Nephron (organoid): ENCODE measurements at regions not wholly inside any gene's neighbourhood (a gene's known extent, or its start where the extent isn't known, plus 50 kb on each side); places are given as distances from the start of the nearest gene placed in this dataset.

Experiments used
- H3K27ac Mint-ChIP-seq, 3 experiments: 2 replicates each; pipeline ENCODE4 v1.8.0; 2020; ENCODE audit warnings: mixed read lengths in 3 of 3, mild to moderate bottlenecking in 2 of 3, moderate library complexity in 1 of 3
- H3K27me3 Mint-ChIP-seq: 2 replicates; pipeline ENCODE4 v1.8.0; 2021; ENCODE audit warnings: low read depth, mild to moderate bottlenecking, moderate library complexity, mixed read lengths
- H3K36me3 Mint-ChIP-seq: 2 replicates; pipeline ENCODE4 v1.8.0; 2020; ENCODE audit warnings: low read depth, mixed read lengths
- H3K4me1 Mint-ChIP-seq: 2 replicates; pipeline ENCODE4 v1.8.0; 2020; ENCODE audit warnings: mixed read lengths
- H3K4me3 Mint-ChIP-seq, 3 experiments: 2 replicates each; pipeline ENCODE4 v1.8.0; 2020; ENCODE audit warnings: mild to moderate bottlenecking in 3 of 3, mixed read lengths in 3 of 3, moderate library complexity in 2 of 3
- H3K9me3 Mint-ChIP-seq: 2 replicates; pipeline ENCODE4 v1.8.0; 2020; ENCODE audit warnings: mixed read lengths
- TF ChIP-seq, protein P1 (sequence below), 3 experiments: fragments of 200-600 bp; sonication (generic); IDR thresholded peaks; one replicate each; pipeline ENCODE4 v1.5.0; 2021; ENCODE audit warnings: antibody characterized with exemption in 3 of 3; ENCODE audit not compliant: unreplicated experiment in 3 of 3

DNA sequence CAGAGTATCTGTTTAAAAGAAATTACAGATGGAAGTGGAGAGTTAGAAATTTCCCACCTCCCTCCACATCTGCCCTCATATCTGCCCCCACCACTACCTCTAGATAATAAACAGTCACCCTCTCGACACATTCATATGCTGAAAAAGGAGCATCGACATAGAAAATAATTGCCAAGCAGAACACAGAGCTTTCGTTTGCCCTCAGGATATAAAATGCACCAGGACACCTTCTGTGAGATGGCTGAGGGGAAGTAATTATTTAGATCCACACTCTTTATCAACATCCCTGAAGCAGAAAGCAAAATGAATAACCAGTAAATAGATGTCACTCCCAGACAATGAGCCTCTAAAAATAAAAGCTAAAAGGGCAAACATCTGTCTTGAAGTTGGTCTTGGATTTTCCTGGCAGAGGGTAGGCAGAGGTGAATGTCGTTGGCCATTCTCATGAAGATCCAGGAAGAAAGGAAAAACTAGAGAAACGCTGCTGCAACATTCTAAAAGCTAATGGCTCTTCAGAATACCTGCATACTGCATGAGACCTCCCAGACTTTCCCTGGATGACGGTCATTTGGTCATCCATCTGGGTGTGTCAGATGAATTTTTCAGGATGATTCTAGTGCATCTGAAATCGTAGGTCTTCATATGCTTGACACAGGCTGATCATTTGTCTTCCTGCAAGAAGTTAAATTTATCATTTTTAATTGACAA is 527.5 kb downstream of the RFC3 start:
- no peaks in the 10 kb centered on the region for H3K9me3 Mint-ChIP-seq
- H3K36me3 Mint-ChIP-seq, result no peaks in the 10 kb centered on the region
- no peak overlapping the region for H3K4me3 Mint-ChIP-seq
- TF ChIP-seq, protein P1, sequence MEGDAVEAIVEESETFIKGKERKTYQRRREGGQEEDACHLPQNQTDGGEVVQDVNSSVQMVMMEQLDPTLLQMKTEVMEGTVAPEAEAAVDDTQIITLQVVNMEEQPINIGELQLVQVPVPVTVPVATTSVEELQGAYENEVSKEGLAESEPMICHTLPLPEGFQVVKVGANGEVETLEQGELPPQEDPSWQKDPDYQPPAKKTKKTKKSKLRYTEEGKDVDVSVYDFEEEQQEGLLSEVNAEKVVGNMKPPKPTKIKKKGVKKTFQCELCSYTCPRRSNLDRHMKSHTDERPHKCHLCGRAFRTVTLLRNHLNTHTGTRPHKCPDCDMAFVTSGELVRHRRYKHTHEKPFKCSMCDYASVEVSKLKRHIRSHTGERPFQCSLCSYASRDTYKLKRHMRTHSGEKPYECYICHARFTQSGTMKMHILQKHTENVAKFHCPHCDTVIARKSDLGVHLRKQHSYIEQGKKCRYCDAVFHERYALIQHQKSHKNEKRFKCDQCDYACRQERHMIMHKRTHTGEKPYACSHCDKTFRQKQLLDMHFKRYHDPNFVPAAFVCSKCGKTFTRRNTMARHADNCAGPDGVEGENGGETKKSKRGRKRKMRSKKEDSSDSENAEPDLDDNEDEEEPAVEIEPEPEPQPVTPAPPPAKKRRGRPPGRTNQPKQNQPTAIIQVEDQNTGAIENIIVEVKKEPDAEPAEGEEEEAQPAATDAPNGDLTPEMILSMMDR (IDR thresholded peaks at IDR 0.05; ENCODE audit: unreplicated experiment in 3 of 3), result no peak
- peaks cover 3% of the 10 kb centered on the region for H3K27me3 Mint-ChIP-seq
- peaks cover 12% of the 10 kb centered on the region for H3K4me1 Mint-ChIP-seq
- H3K27ac Mint-ChIP-seq, result no peak overlapping the region

DNA sequence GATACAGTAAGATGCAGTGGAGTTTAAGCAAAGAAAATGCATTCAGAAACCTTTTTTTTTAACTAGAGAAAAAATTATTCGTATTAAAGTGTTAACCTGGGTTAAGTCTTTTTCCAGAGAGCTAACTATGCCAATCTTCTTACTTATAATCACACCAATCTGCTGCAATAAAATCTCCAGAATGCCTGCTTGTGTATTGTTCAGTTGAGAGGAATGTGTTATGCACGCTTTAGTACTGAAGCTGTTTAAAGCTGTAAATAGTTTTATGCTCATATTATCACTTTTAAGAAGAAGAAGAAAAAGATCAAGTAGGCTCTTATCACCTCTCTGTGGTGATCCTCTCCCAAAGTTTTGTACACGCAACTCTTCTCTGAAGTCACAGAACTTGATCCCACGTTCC is 528.7 kb downstream of the RFC3 start:
- Mint-ChIP-seq H3K36me3 (no peaks in the 10 kb centered on the region), H3K9me3 (no peaks in the 10 kb centered on the region), H3K4me1 (peaks cover 12% of the 10 kb centered on the region), H3K27me3 (peaks cover 3% of the 10 kb centered on the region), H3K27ac (peak overlapping the region in 1 of 3 experiments; percentile 86), H3K4me3 (no peak overlapping the region)
- TF ChIP-seq, protein P1 (IDR thresholded peaks at IDR 0.05; ENCODE audit: unreplicated experiment in 3 of 3), result no peak

DNA sequence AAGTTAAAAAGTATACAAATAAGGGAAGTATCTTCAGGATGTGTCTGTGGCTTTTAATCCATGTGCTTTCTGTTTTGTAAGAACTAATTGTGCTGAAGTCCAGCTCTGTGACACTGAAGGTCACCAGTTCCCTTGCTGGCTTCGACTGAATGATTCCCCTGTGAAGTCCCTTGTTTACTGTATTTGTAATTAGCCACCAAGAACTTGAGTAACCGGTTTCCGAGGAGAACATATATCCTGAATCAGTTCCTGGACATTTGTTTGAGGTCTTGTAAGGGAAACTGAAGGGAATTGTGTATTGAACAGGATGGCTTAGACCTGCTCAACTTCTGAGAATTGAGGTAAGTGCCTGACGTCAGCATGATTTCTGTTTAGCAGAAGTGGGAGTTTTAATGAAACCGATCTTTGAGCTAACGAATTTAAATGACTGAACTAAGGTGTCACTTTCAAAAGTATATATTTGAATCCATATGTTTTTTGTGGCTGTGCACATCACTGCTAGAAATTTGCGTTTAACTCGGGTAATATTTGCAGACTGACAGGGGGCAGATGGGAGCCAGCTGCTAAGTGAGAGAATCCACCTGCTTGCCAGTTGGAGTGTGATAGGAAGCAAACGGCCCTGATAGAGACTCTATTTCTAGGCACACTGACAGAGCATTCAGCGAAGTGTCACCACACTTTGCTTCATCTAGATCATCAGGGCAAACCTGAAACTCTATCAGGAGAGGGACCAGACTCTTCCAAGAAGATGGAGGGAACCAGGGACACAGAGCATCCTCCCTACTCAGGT is 530.0 kb downstream of the RFC3 start:
- Mint-ChIP-seq H3K36me3 (no peaks in the 10 kb centered on the region), H3K4me3 (no peak overlapping the region), H3K27me3 (peaks cover 3% of the 10 kb centered on the region), H3K4me1 (peaks cover 12% of the 10 kb centered on the region), H3K9me3 (no peaks in the 10 kb centered on the region), H3K27ac (peak overlapping the region in 2 of 3 experiments; percentile 52 to 86)
- TF ChIP-seq, protein P1 (IDR thresholded peaks at IDR 0.05; ENCODE audit: unreplicated experiment in 3 of 3), result no peak

DNA sequence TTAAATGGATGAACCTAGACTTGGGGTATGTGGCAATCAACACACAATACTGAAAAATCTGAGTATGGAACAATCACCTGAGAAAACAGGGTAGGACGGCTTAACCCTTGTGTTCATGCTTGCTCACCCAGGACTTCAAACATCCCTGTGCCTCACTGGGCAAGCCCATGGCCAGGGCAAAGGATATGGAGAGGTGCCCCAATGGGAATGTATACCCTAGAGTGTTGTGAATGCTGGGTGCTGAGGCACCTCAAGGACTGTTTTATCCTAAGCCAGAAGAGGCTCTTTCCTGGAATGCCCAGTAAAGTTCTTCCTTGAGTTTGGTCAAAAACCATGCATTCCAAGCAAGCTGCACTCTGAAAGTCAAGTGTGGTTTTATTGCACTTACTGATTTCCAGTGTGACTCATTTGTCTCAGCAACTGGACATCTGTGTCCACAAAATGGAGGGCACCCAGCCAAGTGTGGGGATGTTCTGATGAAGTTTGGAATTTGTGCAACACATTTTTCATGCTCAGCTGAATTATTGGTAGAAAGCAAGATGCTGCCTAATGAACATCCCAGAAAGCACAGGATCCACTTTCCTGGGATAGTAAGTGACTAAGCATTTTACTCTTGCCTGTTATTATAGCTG is 531.3 kb downstream of the RFC3 start:
- H3K4me1 Mint-ChIP-seq, result peaks cover 12% of the 10 kb centered on the region
- no peak overlapping the region for H3K4me3 Mint-ChIP-seq
- H3K9me3 Mint-ChIP-seq, result no peaks in the 10 kb centered on the region
- H3K36me3 Mint-ChIP-seq, result no peaks in the 10 kb centered on the region
- peaks cover 3% of the 10 kb centered on the region for H3K27me3 Mint-ChIP-seq
- H3K27ac Mint-ChIP-seq, result no peak overlapping the region
- TF ChIP-seq, protein P1 (IDR thresholded peaks at IDR 0.05; ENCODE audit: unreplicated experiment in 3 of 3), result no peak

DNA sequence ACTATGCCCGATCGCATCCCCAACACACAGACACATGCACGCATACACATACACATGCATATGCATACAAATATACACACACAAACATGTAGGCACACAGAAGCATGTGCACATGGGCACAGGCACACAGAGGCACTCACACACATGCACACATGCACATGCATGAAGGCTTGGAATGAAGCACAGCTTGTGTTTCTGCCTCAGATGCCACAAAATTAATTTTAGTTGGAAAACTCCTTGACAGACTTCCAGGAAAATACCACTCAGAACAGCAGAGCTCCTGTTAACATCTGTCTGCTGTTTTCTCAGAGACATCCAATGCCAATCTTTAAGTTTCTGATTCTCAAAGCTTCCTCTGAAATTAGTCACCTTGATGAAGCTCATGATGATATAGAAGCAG is 532.7 kb downstream of the RFC3 start:
- TF ChIP-seq, protein P1 (IDR thresholded peaks at IDR 0.05; ENCODE audit: unreplicated experiment in 3 of 3), result no peak
- Mint-ChIP-seq H3K36me3 (no peaks in the 10 kb centered on the region), H3K9me3 (no peaks in the 10 kb centered on the region), H3K27me3 (peaks cover 3% of the 10 kb centered on the region), H3K4me1 (peaks cover 12% of the 10 kb centered on the region), H3K4me3 (no peak overlapping the region), H3K27ac (no peak overlapping the region)
